ENCODE measurements at regions not wholly inside any gene's neighbourhood (a gene's known extent, or its start where the extent isn't known, plus 50 kb on each side); places are given as distances from the start of the nearest gene placed in this dataset.

DNA sequence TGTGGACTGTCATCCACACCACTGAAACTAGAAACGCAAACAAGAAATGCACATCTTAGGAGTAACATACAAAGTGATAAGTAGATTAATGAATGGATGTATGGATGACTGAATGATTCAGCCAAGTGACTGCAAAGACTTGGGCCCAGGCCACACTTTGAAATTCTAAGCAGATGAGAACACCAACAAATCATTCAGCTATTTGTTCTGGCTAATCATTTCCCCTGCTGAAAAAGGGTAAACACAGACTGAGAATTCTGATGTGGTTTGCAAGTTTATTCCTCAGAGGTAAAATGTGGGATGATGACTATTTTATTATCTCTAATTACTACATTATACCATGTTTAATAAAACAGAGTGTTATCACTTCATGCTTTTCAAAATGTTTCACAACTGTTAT lies 163.2 kb upstream of the ADAMTS16 start:
- Histone ChIP-seq H3K4me3 (ENCODE audit: severe bottlenecking) (no peak overlapping the region), H3K27me3 (ENCODE audit: insufficient read depth, poor library complexity, severe bottlenecking) (peaks cover 8% of the 10 kb centered on the region), H3K4me1 (ENCODE audit: insufficient read depth, poor library complexity, severe bottlenecking) (no peaks in the 10 kb centered on the region), H3K36me3 (ENCODE audit: low read depth) (no peaks in the 10 kb centered on the region), H3K9me3 (ENCODE audit: severe bottlenecking) (no peaks in the 10 kb centered on the region), H3K27ac (ENCODE audit: poor library complexity, severe bottlenecking) (no peak overlapping the region)
- TF ChIP-seq, protein P1, sequence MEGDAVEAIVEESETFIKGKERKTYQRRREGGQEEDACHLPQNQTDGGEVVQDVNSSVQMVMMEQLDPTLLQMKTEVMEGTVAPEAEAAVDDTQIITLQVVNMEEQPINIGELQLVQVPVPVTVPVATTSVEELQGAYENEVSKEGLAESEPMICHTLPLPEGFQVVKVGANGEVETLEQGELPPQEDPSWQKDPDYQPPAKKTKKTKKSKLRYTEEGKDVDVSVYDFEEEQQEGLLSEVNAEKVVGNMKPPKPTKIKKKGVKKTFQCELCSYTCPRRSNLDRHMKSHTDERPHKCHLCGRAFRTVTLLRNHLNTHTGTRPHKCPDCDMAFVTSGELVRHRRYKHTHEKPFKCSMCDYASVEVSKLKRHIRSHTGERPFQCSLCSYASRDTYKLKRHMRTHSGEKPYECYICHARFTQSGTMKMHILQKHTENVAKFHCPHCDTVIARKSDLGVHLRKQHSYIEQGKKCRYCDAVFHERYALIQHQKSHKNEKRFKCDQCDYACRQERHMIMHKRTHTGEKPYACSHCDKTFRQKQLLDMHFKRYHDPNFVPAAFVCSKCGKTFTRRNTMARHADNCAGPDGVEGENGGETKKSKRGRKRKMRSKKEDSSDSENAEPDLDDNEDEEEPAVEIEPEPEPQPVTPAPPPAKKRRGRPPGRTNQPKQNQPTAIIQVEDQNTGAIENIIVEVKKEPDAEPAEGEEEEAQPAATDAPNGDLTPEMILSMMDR (IDR thresholded peaks at IDR 0.05; ENCODE audit: poor library complexity, severe bottlenecking) = no peak
- DNase-seq (ENCODE audit: low spot score) (no peak), ATAC-seq (ENCODE audit: low read depth) (no peak)

DNA sequence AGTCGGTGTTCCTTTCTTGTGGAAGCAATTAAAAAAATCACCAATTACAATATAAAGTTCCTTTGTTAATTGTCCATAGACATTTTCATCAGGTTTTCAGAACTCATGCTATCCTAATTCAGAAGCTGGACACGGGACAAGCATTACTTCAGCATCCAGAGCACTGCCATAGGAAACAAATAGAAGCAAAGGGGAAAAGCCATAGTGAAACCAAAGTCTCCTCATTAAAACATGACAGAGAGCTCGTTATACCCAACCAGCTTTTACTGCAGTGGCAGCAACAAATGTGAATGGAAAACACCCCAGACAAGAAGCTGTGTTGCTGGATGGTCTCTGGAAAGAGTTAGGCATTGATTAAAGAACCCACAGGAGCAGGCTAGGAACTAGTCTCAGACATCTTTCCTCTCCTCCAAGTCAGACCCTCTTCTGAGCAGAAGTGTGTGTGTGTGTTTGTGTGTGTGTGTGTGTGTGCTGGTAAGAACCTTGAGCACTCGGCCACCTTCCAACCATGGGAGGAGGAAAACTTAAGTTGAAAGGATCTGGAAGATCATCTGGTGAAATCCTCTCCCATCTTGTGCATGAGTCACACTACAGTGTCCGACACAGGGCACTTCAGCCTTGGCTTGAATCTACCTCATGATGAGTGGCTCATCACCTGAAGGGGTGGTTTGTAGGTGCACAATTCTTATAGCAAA lies 162.6 kb upstream of the ADAMTS16 start:
- H3K4me1 ChIP-seq (ENCODE audit: insufficient read depth, poor library complexity, severe bottlenecking) = no peaks in the 10 kb centered on the region
- DNase-seq (ENCODE audit: low spot score) = no peak
- no peaks in the 10 kb centered on the region for H3K36me3 ChIP-seq (ENCODE audit: low read depth)
- TF ChIP-seq, protein P1 (IDR thresholded peaks at IDR 0.05; ENCODE audit: poor library complexity, severe bottlenecking) = no peak
- H3K9me3 ChIP-seq (ENCODE audit: severe bottlenecking) = no peaks in the 10 kb centered on the region
- H3K27me3 ChIP-seq (ENCODE audit: insufficient read depth, poor library complexity, severe bottlenecking) = peaks cover 8% of the 10 kb centered on the region
- no peak overlapping the region for H3K4me3 ChIP-seq (ENCODE audit: severe bottlenecking)
- ATAC-seq (ENCODE audit: low read depth) = no peak
- no peak overlapping the region for H3K27ac ChIP-seq (ENCODE audit: poor library complexity, severe bottlenecking)

DNA sequence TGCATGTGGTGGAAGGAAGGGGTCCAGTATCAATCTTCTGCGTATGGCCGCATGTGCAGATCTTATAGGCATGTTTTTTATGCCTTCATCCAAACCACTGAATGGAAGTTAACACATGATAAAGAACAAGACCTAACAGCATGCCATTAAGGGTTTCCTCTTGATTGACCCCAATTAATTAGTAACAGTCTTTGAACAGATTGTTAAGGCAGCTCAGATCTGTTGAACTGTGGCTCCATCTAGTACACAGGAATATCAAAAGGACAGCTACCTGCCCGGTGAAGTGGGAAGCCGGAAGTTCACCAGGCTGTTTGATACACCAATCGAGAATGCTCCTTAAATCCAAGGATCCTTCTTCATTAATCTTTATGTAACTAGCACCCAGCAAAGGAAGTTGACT lies 159.9 kb upstream of the ADAMTS16 start:
- Histone ChIP-seq H3K4me3 (ENCODE audit: severe bottlenecking) (no peak overlapping the region), H3K9me3 (ENCODE audit: severe bottlenecking) (no peaks in the 10 kb centered on the region), H3K27me3 (ENCODE audit: insufficient read depth, poor library complexity, severe bottlenecking) (peaks cover 28% of the 10 kb centered on the region), H3K4me1 (ENCODE audit: insufficient read depth, poor library complexity, severe bottlenecking) (no peaks in the 10 kb centered on the region), H3K36me3 (ENCODE audit: low read depth) (no peaks in the 10 kb centered on the region), H3K27ac (ENCODE audit: poor library complexity, severe bottlenecking) (no peak overlapping the region)
- DNase-seq (ENCODE audit: low spot score) = no peak
- TF ChIP-seq, protein P1 (IDR thresholded peaks at IDR 0.05; ENCODE audit: poor library complexity, severe bottlenecking) = no peak
- no peak for ATAC-seq (ENCODE audit: low read depth)

DNA sequence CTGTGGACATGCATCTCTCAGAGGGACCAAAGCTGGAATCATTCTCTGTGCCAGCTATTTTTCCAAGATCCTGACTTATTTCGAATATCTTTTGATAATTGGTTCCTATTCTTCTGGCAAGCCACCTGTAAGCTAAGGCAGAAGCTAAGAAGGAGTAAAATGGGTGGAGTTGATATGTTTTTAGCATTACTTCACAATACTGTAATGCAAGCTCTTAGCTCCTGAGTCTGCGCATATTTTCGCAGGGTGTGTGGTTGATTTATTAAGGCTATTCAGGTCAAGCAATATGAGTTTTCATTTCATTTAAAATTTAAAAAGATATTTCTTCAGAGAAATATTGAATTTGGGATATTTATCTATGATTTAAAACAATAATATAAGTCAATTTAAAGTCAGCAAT lies 158.5 kb upstream of the ADAMTS16 start:
- no peak overlapping the region for H3K4me3 ChIP-seq (ENCODE audit: severe bottlenecking)
- no peaks in the 10 kb centered on the region for H3K36me3 ChIP-seq (ENCODE audit: low read depth)
- DNase-seq (ENCODE audit: low spot score) (no peak), ATAC-seq (ENCODE audit: low read depth) (no peak)
- no peaks in the 10 kb centered on the region for H3K9me3 ChIP-seq (ENCODE audit: severe bottlenecking)
- no peaks in the 10 kb centered on the region for H3K4me1 ChIP-seq (ENCODE audit: insufficient read depth, poor library complexity, severe bottlenecking)
- H3K27ac ChIP-seq (ENCODE audit: poor library complexity, severe bottlenecking) = no peak overlapping the region
- TF ChIP-seq, protein P1 (IDR thresholded peaks at IDR 0.05; ENCODE audit: poor library complexity, severe bottlenecking) = no peak
- H3K27me3 ChIP-seq (ENCODE audit: insufficient read depth, poor library complexity, severe bottlenecking) = peaks cover 28% of the 10 kb centered on the region

DNA sequence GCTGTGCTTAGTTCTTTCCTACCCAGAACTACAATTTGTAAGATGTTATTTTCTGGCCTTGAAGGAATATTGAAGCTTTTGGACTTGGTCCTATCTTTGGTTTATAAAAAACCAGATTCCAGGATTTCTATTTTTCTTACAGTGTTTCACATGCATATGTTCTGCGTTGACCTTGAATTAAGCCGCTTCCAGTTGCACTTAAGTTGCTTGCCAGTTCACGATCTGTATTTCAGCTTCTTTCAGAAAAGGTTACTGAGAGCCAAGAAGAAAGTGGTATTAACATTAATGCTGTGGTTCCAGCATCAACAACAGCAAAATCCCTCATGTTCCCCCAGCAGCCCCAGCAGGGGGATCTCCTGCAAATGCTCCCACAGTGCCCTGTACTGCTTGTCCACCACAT lies 156.4 kb upstream of the ADAMTS16 start:
- Histone ChIP-seq H3K4me3 (ENCODE audit: severe bottlenecking) (no peak overlapping the region), H3K9me3 (ENCODE audit: severe bottlenecking) (no peaks in the 10 kb centered on the region), H3K36me3 (ENCODE audit: low read depth) (no peaks in the 10 kb centered on the region), H3K4me1 (ENCODE audit: insufficient read depth, poor library complexity, severe bottlenecking) (no peaks in the 10 kb centered on the region), H3K27ac (ENCODE audit: poor library complexity, severe bottlenecking) (no peak overlapping the region), H3K27me3 (ENCODE audit: insufficient read depth, poor library complexity, severe bottlenecking) (peaks cover 28% of the 10 kb centered on the region)
- DNase-seq (ENCODE audit: low spot score) = no peak
- TF ChIP-seq, protein P1 (IDR thresholded peaks at IDR 0.05; ENCODE audit: poor library complexity, severe bottlenecking) = no peak
- ATAC-seq (ENCODE audit: low read depth) = no peak
